PC-9 (cell line): ENCODE measurements at regions not wholly inside any gene's neighbourhood (a gene's known extent, or its start where the extent isn't known, plus 50 kb on each side); places are given as distances from the start of the nearest gene placed in this dataset.
"Not testable (repeated sequence)": the region's sequence is repeated elsewhere in the genome, so short reads cannot be mapped to it uniquely, and the experiment has no call there.

Experiments used
- BruUV-seq: library from RNA; stranded (reverse); fragments of 400-500 nt; replicated peaks from 2 replicates; lab custom pipeline; 2021; lab: Mats Ljungman, UMichigan
- CTCF ChIA-PET: fragments of 300-600 bp; sonication (Branson Sonifier 250); formaldehyde crosslinking; loops from one replicate; lab custom pipeline; 2022; ENCODE audit warnings: antibody characterized with exemption; lab: Charles Lee
- POLR2A ChIA-PET: fragments of 300-600 bp; sonication (Branson Sonifier 250); formaldehyde crosslinking; loops from one replicate; lab custom pipeline; 2022; ENCODE audit warnings: antibody characterized with exemption; ENCODE audit not compliant: unreplicated experiment; lab: Charles Lee
- DNase-seq, 2 experiments: peaks; one replicate each; pipeline versions ENCODE4 v3.0.0 to v3.0.0-alpha.2; 2015 to 2022; ENCODE audit warnings: mixed read lengths in 1 of 2
- H2AFZ ChIP-seq: fragments of 200-600 bp; sonication (generic); 2 replicates; pipeline ENCODE4 v1.8.1; 2017; ENCODE audit warnings: antibody characterized with exemption
- H3F3A ChIP-seq: fragments of 200-600 bp; sonication (generic); 2 replicates; pipeline ENCODE4 v1.8.1; 2017; ENCODE audit warnings: antibody characterized with exemption, mild to moderate bottlenecking, low read depth; ENCODE audit not compliant: insufficient read depth
- H3K27ac ChIP-seq: fragments of 200-600 bp; sonication (generic); 2 replicates; pipeline ENCODE4 v1.6.1; 2016; ENCODE audit warnings: mixed run types
- H3K27me3 ChIP-seq: fragments of 200-600 bp; sonication (generic); 2 replicates; pipeline ENCODE4 v1.6.1; 2016; ENCODE audit warnings: low read depth, mixed run types; ENCODE audit not compliant: insufficient read depth
- H3K36me3 ChIP-seq: fragments of 200-600 bp; sonication (generic); 2 replicates; pipeline ENCODE4 v1.6.1; 2016; ENCODE audit warnings: low read depth, mixed run types
- H3K4me1 ChIP-seq: fragments of 200-600 bp; sonication (generic); replicated peaks from 2 replicates; pipeline ENCODE4 v1.6.1; 2016; ENCODE audit warnings: mixed run types; ENCODE audit not compliant: insufficient read depth
- H3K4me2 ChIP-seq: fragments of 200-600 bp; sonication (generic); 2 replicates; pipeline ENCODE4 v1.6.1; 2017; ENCODE audit warnings: mixed run types
- H3K4me3 ChIP-seq: fragments of 200-600 bp; sonication (generic); 2 replicates; pipeline ENCODE4 v1.6.1; 2016; ENCODE audit warnings: mixed run types
- H3K79me2 ChIP-seq: fragments of 200-600 bp; sonication (generic); 2 replicates; pipeline ENCODE4 v1.6.1; 2017; ENCODE audit warnings: low read depth, mixed run types
- H3K9me2 ChIP-seq: fragments of 200-600 bp; sonication (generic); 2 replicates; pipeline ENCODE4 v1.8.1; 2017; ENCODE audit warnings: mild to moderate bottlenecking; ENCODE audit not compliant: insufficient read depth
- H3K9me3 ChIP-seq: fragments of 200-600 bp; sonication (generic); 2 replicates; pipeline ENCODE4 v1.8.1; 2016; ENCODE audit warnings: low read depth; ENCODE audit not compliant: insufficient read depth
- H4K20me1 ChIP-seq: fragments of 200-600 bp; sonication (generic); 2 replicates; pipeline ENCODE4 v1.8.1; 2017; ENCODE audit not compliant: insufficient read depth
- EZH2 ChIP-seq: fragments of 200-600 bp; sonication (generic); IDR thresholded peaks from 2 replicates; pipeline ENCODE4 v1.8.0; 2017; ENCODE audit warnings: antibody characterized with exemption, low read depth
- intact Hi-C: fragments of 100-400 bp; cut with micrococcal nuclease; formaldehyde crosslinking; loops from one replicate; pipeline ENCODE4 v1.10.0; 2022; ENCODE audit not compliant: unreplicated experiment
- TF ChIP-seq, protein P1 (sequence below): fragments of 200-600 bp; sonication (generic); conservative IDR thresholded peaks from 2 replicates; pipeline ENCODE4 v1.6.1; 2017; ENCODE audit warnings: mixed run types, antibody characterized with exemption, mild to moderate bottlenecking, moderate library complexity

DNA sequence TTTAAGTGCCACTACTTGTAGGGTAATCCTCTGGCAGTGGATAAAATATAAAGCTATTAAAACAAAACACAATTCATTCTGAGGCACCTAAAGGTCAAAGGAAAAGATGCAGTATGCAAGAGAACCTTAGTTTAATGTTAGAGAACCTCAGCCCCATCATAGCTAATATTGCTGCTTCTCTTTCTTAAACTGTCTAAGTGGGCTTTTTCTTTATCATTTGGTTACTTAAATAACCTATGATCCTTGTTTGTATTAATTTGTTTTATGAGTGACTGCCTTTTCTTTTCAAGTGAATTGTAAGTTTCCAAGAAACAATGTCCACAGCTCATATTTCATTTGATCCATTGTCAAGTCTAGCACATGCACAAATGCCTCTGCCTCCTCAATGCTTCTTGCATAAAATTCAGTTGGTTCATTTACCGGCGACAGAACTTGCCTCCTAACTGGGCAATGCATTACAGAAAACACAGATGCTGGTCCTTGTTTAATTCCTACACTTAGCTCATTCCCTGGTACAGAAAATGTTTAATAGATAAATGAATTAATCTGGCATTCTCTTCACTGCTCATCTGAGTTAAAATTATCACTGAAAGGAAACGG lies 1049.8 kb downstream of the OLFM4 start:
- no peak for TF ChIP-seq EZH2
- TF ChIP-seq, protein P1, sequence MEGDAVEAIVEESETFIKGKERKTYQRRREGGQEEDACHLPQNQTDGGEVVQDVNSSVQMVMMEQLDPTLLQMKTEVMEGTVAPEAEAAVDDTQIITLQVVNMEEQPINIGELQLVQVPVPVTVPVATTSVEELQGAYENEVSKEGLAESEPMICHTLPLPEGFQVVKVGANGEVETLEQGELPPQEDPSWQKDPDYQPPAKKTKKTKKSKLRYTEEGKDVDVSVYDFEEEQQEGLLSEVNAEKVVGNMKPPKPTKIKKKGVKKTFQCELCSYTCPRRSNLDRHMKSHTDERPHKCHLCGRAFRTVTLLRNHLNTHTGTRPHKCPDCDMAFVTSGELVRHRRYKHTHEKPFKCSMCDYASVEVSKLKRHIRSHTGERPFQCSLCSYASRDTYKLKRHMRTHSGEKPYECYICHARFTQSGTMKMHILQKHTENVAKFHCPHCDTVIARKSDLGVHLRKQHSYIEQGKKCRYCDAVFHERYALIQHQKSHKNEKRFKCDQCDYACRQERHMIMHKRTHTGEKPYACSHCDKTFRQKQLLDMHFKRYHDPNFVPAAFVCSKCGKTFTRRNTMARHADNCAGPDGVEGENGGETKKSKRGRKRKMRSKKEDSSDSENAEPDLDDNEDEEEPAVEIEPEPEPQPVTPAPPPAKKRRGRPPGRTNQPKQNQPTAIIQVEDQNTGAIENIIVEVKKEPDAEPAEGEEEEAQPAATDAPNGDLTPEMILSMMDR = no peak
- POLR2A ChIA-PET = no interaction called here
- H4K20me1 ChIP-seq = no peaks in the 10 kb centered on the region
- no peak overlapping the region for H2AFZ ChIP-seq
- H3K4me2 ChIP-seq = no peak overlapping the region
- no peaks in the 10 kb centered on the region for H3F3A ChIP-seq
- no TSS peak for BruUV-seq
- 0 out of 2 replicates have a peak, but pooled peaks cover 3% of the 10 kb centered on the region for H3K9me2 ChIP-seq
- DNase-seq = no peak
- H3K4me1 ChIP-seq = no peaks in the 10 kb centered on the region
- CTCF ChIA-PET = no interaction called here
- no peaks in the 10 kb centered on the region for H3K36me3 ChIP-seq
- no peaks in the 10 kb centered on the region for H3K79me2 ChIP-seq
- intact Hi-C loops = no loop called here
- H3K27ac ChIP-seq = no peak overlapping the region
- H3K4me3 ChIP-seq = no peak overlapping the region
- H3K9me3 ChIP-seq = no peaks in the 10 kb centered on the region
- no peaks in the 10 kb centered on the region for H3K27me3 ChIP-seq

DNA sequence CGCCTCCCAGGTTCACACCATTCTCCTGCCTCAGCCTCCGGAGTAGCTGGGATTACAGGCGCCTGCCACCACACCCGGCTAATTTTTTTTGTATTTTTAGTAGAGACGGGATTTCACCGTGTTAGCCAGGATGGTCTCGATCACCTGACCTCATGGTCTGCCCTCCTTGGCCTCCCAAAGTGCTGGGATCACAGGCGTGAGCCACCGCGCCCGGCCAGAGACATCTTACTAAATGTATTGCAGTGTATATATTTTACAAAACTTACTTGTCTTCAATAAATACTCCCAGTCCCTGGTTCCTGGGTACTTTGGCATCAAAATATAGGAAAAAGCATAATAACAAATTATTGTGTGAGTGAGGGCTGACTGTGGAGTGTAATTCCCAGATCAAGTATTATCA lies 1053.7 kb downstream of the OLFM4 start:
- BruUV-seq, POLR2A ChIA-PET, intact Hi-C loops: not testable (repeated sequence)

DNA sequence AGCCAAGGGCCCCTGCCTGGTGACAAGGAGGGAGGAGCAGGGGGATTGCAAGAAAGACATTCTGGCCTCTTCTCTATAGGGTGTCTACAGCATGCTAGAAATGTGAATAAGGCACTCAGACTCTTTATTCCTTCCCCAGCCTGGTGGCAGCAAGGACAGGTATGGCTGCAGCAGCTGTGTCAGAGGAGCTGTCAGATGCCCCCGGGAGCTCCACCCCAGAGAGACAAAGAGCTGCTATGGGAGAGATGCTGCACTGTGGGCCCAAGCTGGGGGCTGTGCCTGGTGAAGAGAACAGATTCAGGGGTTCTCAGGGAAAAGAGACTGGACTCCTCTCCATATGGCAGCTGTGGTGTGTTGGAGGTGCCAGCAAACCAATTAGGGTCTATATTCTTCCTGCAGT lies 1063.3 kb downstream of the OLFM4 start:
- Histone ChIP-seq H2AFZ (no peak overlapping the region), H3K27me3 (no peaks in the 10 kb centered on the region), H3K4me1 (no peaks in the 10 kb centered on the region), H3K36me3 (no peaks in the 10 kb centered on the region), H3K9me3 (no peaks in the 10 kb centered on the region), H3K79me2 (no peaks in the 10 kb centered on the region), H3F3A (no peaks in the 10 kb centered on the region), H3K4me3 (no peak overlapping the region), H3K27ac (no peak overlapping the region), H4K20me1 (no peaks in the 10 kb centered on the region), H3K9me2 (no peaks in the 10 kb centered on the region), H3K4me2 (no peak overlapping the region)
- ChIA-PET POLR2A (no interaction called here), CTCF (no interaction called here)
- no TSS peak for BruUV-seq
- TF ChIP-seq, protein P1 = no peak
- no peak for TF ChIP-seq EZH2
- no peak for DNase-seq
- intact Hi-C loops = no loop called here

More for the DNA sequence above, 1053.7 kb downstream of the OLFM4 start:
- H3F3A ChIP-seq, H2AFZ ChIP-seq, H3K4me2 ChIP-seq, H4K20me1 ChIP-seq, H3K27ac ChIP-seq, H3K27me3 ChIP-seq, DNase-seq, H3K36me3 ChIP-seq, H3K79me2 ChIP-seq, H3K9me2 ChIP-seq, H3K4me1 ChIP-seq, H3K4me3 ChIP-seq, H3K9me3 ChIP-seq, CTCF ChIA-PET: not testable (repeated sequence)

DNA sequence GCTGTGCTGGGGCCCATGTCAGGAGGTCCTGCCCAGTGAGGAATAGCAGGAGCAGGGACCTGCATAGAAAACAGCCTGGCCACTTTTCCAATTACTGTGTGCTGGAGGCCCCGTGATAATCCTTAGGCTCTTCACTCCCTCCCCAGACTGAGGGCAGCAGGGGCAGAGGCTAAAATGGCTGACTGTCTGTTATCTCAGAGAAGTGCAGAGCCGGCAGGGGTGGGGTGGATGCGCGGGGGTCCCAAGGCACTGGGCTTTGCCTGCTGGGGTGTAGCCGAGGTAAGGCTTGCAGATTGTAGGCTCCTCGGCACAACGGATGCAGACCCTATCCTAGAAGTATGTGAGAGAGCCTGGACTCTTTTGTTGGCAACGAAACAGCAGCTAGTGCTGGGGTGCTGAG lies 1064.1 kb downstream of the OLFM4 start:
- H3K36me3 ChIP-seq = no peaks in the 10 kb centered on the region
- no peaks in the 10 kb centered on the region for H3K4me1 ChIP-seq
- no peak overlapping the region for H3K4me3 ChIP-seq
- no peaks in the 10 kb centered on the region for H3K9me2 ChIP-seq
- POLR2A ChIA-PET = no interaction called here
- TF ChIP-seq, protein P1 = no peak
- TF ChIP-seq EZH2 = no peak
- H3K9me3 ChIP-seq = no peaks in the 10 kb centered on the region
- BruUV-seq = no TSS peak
- CTCF ChIA-PET = no interaction called here
- no peaks in the 10 kb centered on the region for H3F3A ChIP-seq
- H3K27ac ChIP-seq = no peak overlapping the region
- DNase-seq = no peak
- no peak overlapping the region for H2AFZ ChIP-seq
- H3K27me3 ChIP-seq = no peaks in the 10 kb centered on the region
- intact Hi-C loops = no loop called here
- no peaks in the 10 kb centered on the region for H4K20me1 ChIP-seq
- no peak overlapping the region for H3K4me2 ChIP-seq
- H3K79me2 ChIP-seq = no peaks in the 10 kb centered on the region
